ENCODE measurements at regions not wholly inside any gene's neighbourhood (a gene's known extent, or its start where the extent isn't known, plus 50 kb on each side); places are given as distances from the start of the nearest gene placed in this dataset.

DNA sequence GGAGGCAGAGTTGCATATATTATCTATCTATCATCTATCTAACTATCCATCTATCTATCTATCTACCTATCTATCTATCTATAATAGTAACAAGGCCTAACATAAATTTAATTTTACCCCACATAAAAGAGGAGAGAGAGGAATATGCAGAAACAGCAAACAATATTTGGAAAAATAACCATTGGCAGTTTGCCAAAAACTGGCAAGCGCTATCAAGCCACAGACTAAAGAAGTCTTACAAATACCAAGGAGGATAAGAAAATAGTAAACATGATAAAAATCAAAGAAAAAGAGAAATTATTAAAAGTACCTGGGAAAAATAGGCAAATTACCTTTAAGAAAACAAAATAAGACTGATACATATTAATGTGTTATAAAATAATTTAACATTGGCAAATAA is 230.8 kb downstream of the CPXCR1 start:
- no peak overlapping the region for H3K27ac ChIP-seq
- no peaks in the 10 kb centered on the region for H3K36me3 ChIP-seq
- no peaks in the 10 kb centered on the region for H3K27me3 ChIP-seq
- intact Hi-C loops (cut with DNase I): no loop called here
- DNase-seq (no peak), ATAC-seq (no peak)
- TF ChIP-seq, protein P1, sequence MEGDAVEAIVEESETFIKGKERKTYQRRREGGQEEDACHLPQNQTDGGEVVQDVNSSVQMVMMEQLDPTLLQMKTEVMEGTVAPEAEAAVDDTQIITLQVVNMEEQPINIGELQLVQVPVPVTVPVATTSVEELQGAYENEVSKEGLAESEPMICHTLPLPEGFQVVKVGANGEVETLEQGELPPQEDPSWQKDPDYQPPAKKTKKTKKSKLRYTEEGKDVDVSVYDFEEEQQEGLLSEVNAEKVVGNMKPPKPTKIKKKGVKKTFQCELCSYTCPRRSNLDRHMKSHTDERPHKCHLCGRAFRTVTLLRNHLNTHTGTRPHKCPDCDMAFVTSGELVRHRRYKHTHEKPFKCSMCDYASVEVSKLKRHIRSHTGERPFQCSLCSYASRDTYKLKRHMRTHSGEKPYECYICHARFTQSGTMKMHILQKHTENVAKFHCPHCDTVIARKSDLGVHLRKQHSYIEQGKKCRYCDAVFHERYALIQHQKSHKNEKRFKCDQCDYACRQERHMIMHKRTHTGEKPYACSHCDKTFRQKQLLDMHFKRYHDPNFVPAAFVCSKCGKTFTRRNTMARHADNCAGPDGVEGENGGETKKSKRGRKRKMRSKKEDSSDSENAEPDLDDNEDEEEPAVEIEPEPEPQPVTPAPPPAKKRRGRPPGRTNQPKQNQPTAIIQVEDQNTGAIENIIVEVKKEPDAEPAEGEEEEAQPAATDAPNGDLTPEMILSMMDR (IDR thresholded peaks at IDR 0.05): no peak
- no peak overlapping the region for H3K4me3 ChIP-seq
- H3K4me1 ChIP-seq: no peaks in the 10 kb centered on the region
- no peaks in the 10 kb centered on the region for H3K9me3 ChIP-seq

DNA sequence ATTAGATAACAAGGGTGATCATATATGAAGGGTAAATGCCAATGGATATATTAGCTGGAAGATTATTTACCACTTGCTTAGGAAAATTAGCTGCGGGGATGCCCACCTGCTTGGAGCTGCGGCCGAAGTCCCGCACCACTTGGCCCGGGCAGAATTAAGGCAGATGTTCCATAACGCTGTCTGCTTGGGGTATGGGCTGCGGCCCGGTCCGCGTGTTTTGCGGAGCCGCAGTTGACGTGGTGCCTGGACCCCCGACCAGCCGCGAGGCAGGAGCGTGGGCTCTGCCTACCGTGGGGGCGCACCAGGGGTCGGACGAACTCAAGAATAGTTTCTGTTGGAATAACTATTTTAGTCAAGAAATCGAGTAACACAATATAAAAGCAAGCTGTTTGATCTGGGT is 235.2 kb downstream of the CPXCR1 start:
- DNase-seq (peak in 1 of 4 donors; percentile 30), ATAC-seq (no peak)
- H3K4me3 ChIP-seq: no peak overlapping the region
- TF ChIP-seq, protein P1 (IDR thresholded peaks at IDR 0.05): no peak
- H3K4me1 ChIP-seq: no peaks in the 10 kb centered on the region
- intact Hi-C loops (cut with DNase I): no loop called here
- H3K27ac ChIP-seq: no peak overlapping the region
- no peaks in the 10 kb centered on the region for H3K27me3 ChIP-seq
- H3K9me3 ChIP-seq: no peaks in the 10 kb centered on the region
- no peaks in the 10 kb centered on the region for H3K36me3 ChIP-seq

DNA sequence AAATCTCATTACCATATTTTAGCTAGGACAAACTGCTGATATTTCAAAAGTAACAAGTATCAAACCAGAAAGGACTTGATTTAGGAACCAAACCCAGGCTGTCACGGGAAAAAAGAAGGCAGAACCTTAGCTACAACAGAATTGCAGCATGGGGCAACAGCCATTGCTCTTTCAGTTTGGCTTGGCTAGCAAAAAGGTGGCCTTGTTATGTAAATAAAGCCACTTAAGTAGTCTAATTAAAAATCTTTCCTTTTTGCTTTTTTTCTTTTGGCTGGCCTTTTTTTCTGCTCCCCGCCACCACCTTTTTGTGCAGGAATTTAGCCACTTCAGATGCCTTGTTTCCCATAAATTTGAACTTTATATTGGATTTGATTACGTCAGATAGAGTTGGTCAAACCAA is 235.9 kb downstream of the CPXCR1 start:
- TF ChIP-seq, protein P1 (IDR thresholded peaks at IDR 0.05): no peak
- ATAC-seq: no peak

DNA sequence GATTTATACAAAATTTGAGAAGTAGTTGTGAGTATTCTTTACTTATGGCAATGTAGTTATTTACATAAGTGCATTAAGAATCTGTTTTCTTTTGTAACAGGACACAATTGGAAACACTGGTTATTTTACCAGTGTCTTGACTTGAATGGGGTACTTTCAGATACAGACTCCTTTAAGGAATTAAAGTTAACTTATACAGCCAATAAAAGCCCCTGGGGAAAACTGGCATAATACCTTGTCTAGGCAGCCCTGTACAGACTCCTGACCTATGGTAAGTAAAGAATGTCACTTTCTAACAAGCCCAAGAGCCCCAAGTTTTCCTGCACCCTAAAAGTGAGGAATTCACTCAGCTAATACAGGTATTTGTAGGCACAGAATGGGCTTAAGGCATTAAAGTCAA is 241.8 kb downstream of the CPXCR1 start:
- no peaks in the 10 kb centered on the region for H3K9me3 ChIP-seq
- TF ChIP-seq, protein P1 (IDR thresholded peaks at IDR 0.05): no peak
- no peak overlapping the region for H3K4me3 ChIP-seq
- ATAC-seq (no peak), DNase-seq (no peak)
- H3K4me1 ChIP-seq: no peaks in the 10 kb centered on the region
- intact Hi-C loops (cut with DNase I): no loop called here
- no peak overlapping the region for H3K27ac ChIP-seq
- no peaks in the 10 kb centered on the region for H3K27me3 ChIP-seq
- H3K36me3 ChIP-seq: no peaks in the 10 kb centered on the region

More for the DNA sequence above, 235.9 kb downstream of the CPXCR1 start:
- intact Hi-C loops (cut with DNase I): no loop called here
- Histone ChIP-seq H3K27me3 (no peaks in the 10 kb centered on the region), H3K27ac (no peak overlapping the region), H3K4me3 (no peak overlapping the region), H3K4me1 (no peaks in the 10 kb centered on the region), H3K36me3 (no peaks in the 10 kb centered on the region), H3K9me3 (no peaks in the 10 kb centered on the region)
- DNase-seq: no peak

DNA sequence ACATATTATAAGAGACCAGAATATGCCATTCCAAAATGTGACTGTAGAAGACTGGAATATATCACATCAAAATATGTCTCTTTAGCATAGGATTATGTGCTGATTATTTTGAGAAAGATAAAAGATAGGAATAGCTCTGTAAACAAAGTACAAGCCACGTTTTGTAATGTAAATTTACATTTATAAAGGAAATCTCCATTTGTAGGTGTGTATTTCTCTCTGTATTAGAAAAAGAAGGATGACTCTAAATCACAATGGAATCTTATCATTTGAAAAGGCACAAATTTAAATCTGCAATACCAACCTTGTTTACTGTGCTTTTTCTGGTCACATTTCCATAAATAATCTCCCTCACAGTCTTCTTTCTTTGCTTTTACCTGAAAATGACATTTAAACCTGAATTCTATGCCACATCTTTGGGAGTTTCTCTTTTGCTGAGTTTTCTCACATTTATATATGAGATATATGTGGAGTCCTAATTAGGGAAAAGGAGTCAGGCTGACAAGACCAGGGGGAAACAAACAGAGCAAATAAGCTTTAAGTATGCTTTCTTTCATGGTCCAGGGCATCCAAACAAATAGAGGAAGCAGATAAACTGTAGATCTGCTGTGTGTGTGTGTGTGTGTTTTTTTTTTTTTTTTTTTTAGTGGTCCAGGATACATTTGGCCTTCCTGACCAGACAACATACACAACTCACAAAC is 244.0 kb downstream of the CPXCR1 start:
- Histone ChIP-seq H3K36me3 (no peaks in the 10 kb centered on the region), H3K4me3 (no peak overlapping the region), H3K9me3 (no peaks in the 10 kb centered on the region), H3K4me1 (no peaks in the 10 kb centered on the region), H3K27ac (no peak overlapping the region), H3K27me3 (no peaks in the 10 kb centered on the region)
- ATAC-seq: no peak
- TF ChIP-seq, protein P1 (IDR thresholded peaks at IDR 0.05): no peak
- no peak for DNase-seq
- intact Hi-C loops (cut with DNase I): no loop called here
